ENCODE measurements at regions not wholly inside any gene's neighbourhood (a gene's known extent, or its start where the extent isn't known, plus 50 kb on each side); places are given as distances from the start of the nearest gene placed in this dataset.

- no peak overlapping the region for H3K4me3 ChIP-seq (ENCODE audit: low read depth, low read length)
- no peak for DNase-seq (ENCODE audit: low read depth)
- TF ChIP-seq CTCF (conservative IDR thresholded peaks at IDR 0.05; ENCODE audit: low read depth, low read length) = no peak
These were observed 852.0 kb upstream of the EPHA5 start for GRCh38 chr4:66522244-66522643.

GRCh38 chr4:66516940-66517339 lies 846.7 kb upstream of the EPHA5 start:
- H3K4me3 ChIP-seq (ENCODE audit: low read depth, low read length) = no peak overlapping the region
- no peak for TF ChIP-seq CTCF (conservative IDR thresholded peaks at IDR 0.05; ENCODE audit: low read depth, low read length)
- DNase-seq (ENCODE audit: low read depth) = no peak

- no peak for DNase-seq (ENCODE audit: low read depth)
- no peak for TF ChIP-seq CTCF (conservative IDR thresholded peaks at IDR 0.05; ENCODE audit: low read depth, low read length)
- no peak overlapping the region for H3K4me3 ChIP-seq (ENCODE audit: low read depth, low read length)
These were observed 836.7 kb upstream of the EPHA5 start for GRCh38 chr4:66506985-66507384.

GRCh38 chr4:66501997-66502396 lies 831.7 kb upstream of the EPHA5 start:
- no peak overlapping the region for H3K4me3 ChIP-seq (ENCODE audit: low read depth, low read length)
- DNase-seq (ENCODE audit: low read depth) = no peak
- TF ChIP-seq CTCF (conservative IDR thresholded peaks at IDR 0.05; ENCODE audit: low read depth, low read length) = no peak

- no peak for TF ChIP-seq CTCF (conservative IDR thresholded peaks at IDR 0.05; ENCODE audit: low read depth, low read length)
- H3K4me3 ChIP-seq (ENCODE audit: low read depth, low read length) = no peak overlapping the region
- no peak for DNase-seq (ENCODE audit: low read depth)
These were observed 820.4 kb upstream of the EPHA5 start for GRCh38 chr4:66490729-66491128.

- no peak overlapping the region for H3K4me3 ChIP-seq (ENCODE audit: low read depth, low read length)
- no peak for TF ChIP-seq CTCF (conservative IDR thresholded peaks at IDR 0.05; ENCODE audit: low read depth, low read length)
- peak; percentile 23 for DNase-seq (ENCODE audit: low read depth)
These were observed 819.6 kb upstream of the EPHA5 start for GRCh38 chr4:66489783-66490452.

- H3K4me3 ChIP-seq (ENCODE audit: low read depth, low read length) = no peak overlapping the region
- no peak for DNase-seq (ENCODE audit: low read depth)
- no peak for TF ChIP-seq CTCF (conservative IDR thresholded peaks at IDR 0.05; ENCODE audit: low read depth, low read length)
These were observed 819.1 kb upstream of the EPHA5 start for GRCh38 chr4:66489370-66489769.
